H1 (cell line): ENCODE measurements at regions not wholly inside any gene's neighbourhood (a gene's known extent, or its start where the extent isn't known, plus 50 kb on each side); places are given as distances from the start of the nearest gene placed in this dataset.

Experiments used
- CTCF ChIA-PET: fragments of 300-600 bp; sonication (Branson Sonifier 250); formaldehyde crosslinking; loops from one replicate; lab custom pipeline; 2021; ENCODE audit not compliant: partially characterized antibody; lab: Charles Lee
- POLR2A ChIA-PET: fragments of 300-600 bp; sonication (Branson Sonifier 250); formaldehyde crosslinking; loops from one replicate; lab custom pipeline; 2021; ENCODE audit warnings: inconsistent platforms; ENCODE audit not compliant: partially characterized antibody; lab: Charles Lee
- DNase-seq, 2 experiments: peaks; one replicate each; pipeline versions ENCODE4 v3.0.0 to v3.0.0-alpha.2; 2010 to 2022; ENCODE audit warnings: low spot score in 2 of 2, low read depth in 1 of 2, mixed read lengths in 1 of 2
- FAIRE-seq: peaks from 2 replicates; lab custom pipeline; 2011; peaks lifted over from hg19 to GRCh38; lab: Jason Lieb, UNC
- H2AFZ ChIP-seq: 2 replicates; pipeline ENCODE4 v1.8.1; 2012; ENCODE audit warnings: low read length, inconsistent platforms
- H2AK5ac ChIP-seq: 2 replicates; pipeline ENCODE4 v1.6.1; 2013; ENCODE audit warnings: low read depth, low read length
- H2BK120ac ChIP-seq: replicated peaks from 2 replicates; pipeline ENCODE3; 2013; ENCODE audit warnings: low read depth, low read length, inconsistent platforms
- H2BK12ac ChIP-seq: 2 replicates; pipeline ENCODE4 v1.6.1; 2013; ENCODE audit warnings: low read depth, low read length
- H2BK15ac ChIP-seq: 2 replicates; pipeline ENCODE4 v1.6.1; 2013; ENCODE audit warnings: low read length
- H2BK20ac ChIP-seq: 2 replicates; pipeline ENCODE4 v1.6.1; 2013; ENCODE audit warnings: low read length
- H2BK5ac ChIP-seq: 2 replicates; pipeline ENCODE4 v1.6.1; 2013; ENCODE audit warnings: low read depth, low read length
- H3K14ac ChIP-seq: 2 replicates; pipeline ENCODE4 v1.6.1; 2013; ENCODE audit warnings: inconsistent platforms; ENCODE audit not compliant: insufficient read length
- H3K18ac ChIP-seq: 2 replicates; pipeline ENCODE4 v1.6.1; 2013; ENCODE audit warnings: low read length; ENCODE audit errors: extremely low read depth
- H3K23ac ChIP-seq: 2 replicates; pipeline ENCODE4 v1.6.1; 2013; ENCODE audit warnings: inconsistent platforms; ENCODE audit not compliant: insufficient read length
- H3K23me2 ChIP-seq: 2 replicates; pipeline ENCODE4 v1.6.1; 2013; ENCODE audit warnings: low read depth, low read length
- H3K27ac ChIP-seq: 2 replicates; pipeline ENCODE4 v1.6.1; 2011; ENCODE audit warnings: low read depth, low read length, inconsistent platforms
- H3K27me3 ChIP-seq, 4 experiments: replicated peaks in 1 of 4; 1 replicate in 1 of 4; 2 replicates in 3 of 4; pipeline versions ENCODE4 v1.6.1 to v1.8.1; 2011 to 2013; ENCODE audit warnings: low read length in 3 of 4, mild to moderate bottlenecking in 3 of 4, inconsistent platforms in 2 of 4, mixed read lengths in 2 of 4, moderate library complexity in 1 of 4; ENCODE audit not compliant: control insufficient read depth in 3 of 4, insufficient read depth in 3 of 4; ENCODE audit errors: extremely low read depth in 1 of 4
- H3K36me3 ChIP-seq, 4 experiments: 2 replicates each; pipeline versions ENCODE4 v1.6.1 to v1.8.1; 2011 to 2013; ENCODE audit warnings: mild to moderate bottlenecking in 4 of 4, low read length in 3 of 4, moderate library complexity in 2 of 4, control low read depth in 1 of 4, inconsistent platforms in 1 of 4; ENCODE audit not compliant: insufficient read depth in 4 of 4, control insufficient read depth in 2 of 4
- H3K4ac ChIP-seq: replicated peaks from 2 replicates; pipeline ENCODE3; 2013; ENCODE audit warnings: low read length, low read depth, mixed read lengths, inconsistent platforms; ENCODE audit not compliant: insufficient read length
- H3K4me1 ChIP-seq, 4 experiments: replicated peaks in 1 of 4; 1 replicate in 1 of 4; 2 replicates in 3 of 4; pipeline versions ENCODE4 v1.6.1 to v1.8.1; 2011 to 2013; ENCODE audit warnings: low read length in 3 of 4, inconsistent platforms in 2 of 4, mixed read lengths in 1 of 4; ENCODE audit not compliant: insufficient read depth in 4 of 4, control insufficient read depth in 3 of 4
- H3K4me2 ChIP-seq, 2 experiments: 2 replicates each; pipeline versions ENCODE4 v1.6.1 to v1.8.1; 2011 to 2013; ENCODE audit warnings: low read depth in 2 of 2, low read length in 2 of 2, control low read depth in 1 of 2, inconsistent platforms in 1 of 2, mild to moderate bottlenecking in 1 of 2; ENCODE audit not compliant: insufficient read depth in 1 of 2
- H3K4me3 ChIP-seq, 4 experiments: fragments of 200-600, 300-600 bp in 1 of 4; sonication (generic), shearing (Covaris generic), sonication (Bioruptor Twin) in 1 of 4; 2 replicates each; pipeline versions ENCODE4 v1.5.1 to v1.8.1; 2011 to 2016; ENCODE audit warnings: low read length in 4 of 4, low read depth in 3 of 4, control low read depth in 2 of 4, inconsistent platforms in 2 of 4, mild to moderate bottlenecking in 2 of 4, mixed read lengths in 1 of 4, moderate library complexity in 1 of 4; ENCODE audit not compliant: insufficient read depth in 2 of 4; ENCODE audit errors: extremely low read depth in 1 of 4
- H3K56ac ChIP-seq: replicated peaks from 2 replicates; pipeline ENCODE3; 2013; ENCODE audit warnings: low read depth, mild to moderate bottlenecking, mixed read lengths, low read length, inconsistent platforms; ENCODE audit not compliant: insufficient read length
- H3K79me1 ChIP-seq: 2 replicates; pipeline ENCODE4 v1.6.1; 2013; ENCODE audit warnings: low read depth, low read length, control low read depth
- H3K79me2 ChIP-seq, 2 experiments: 2 replicates each; pipeline versions ENCODE4 v1.6.1 to v1.8.1; 2012 to 2013; ENCODE audit warnings: low read length in 2 of 2, mild to moderate bottlenecking in 2 of 2, inconsistent platforms in 1 of 2; ENCODE audit not compliant: insufficient read depth in 2 of 2, control insufficient read depth in 1 of 2
- H3K9ac ChIP-seq, 4 experiments: replicated peaks in 1 of 4; 1 replicate in 1 of 4; 2 replicates in 3 of 4; pipeline versions ENCODE4 v1.6.1 to v1.8.1; 2011 to 2013; ENCODE audit warnings: low read depth in 3 of 4, low read length in 3 of 4, control low read depth in 2 of 4, mild to moderate bottlenecking in 2 of 4, moderate library complexity in 2 of 4, inconsistent platforms in 1 of 4; ENCODE audit errors: extremely low read depth in 1 of 4
- H3K9me3 ChIP-seq, 2 experiments: 2 replicates each; pipeline versions ENCODE4 v1.6.1 to v1.8.1; 2012 to 2013; ENCODE audit warnings: mild to moderate bottlenecking in 2 of 2, moderate library complexity in 2 of 2, control low read depth in 1 of 2, inconsistent platforms in 1 of 2, low read depth in 1 of 2, low read length in 1 of 2, mixed read lengths in 1 of 2; ENCODE audit not compliant: insufficient read depth in 2 of 2
- H4K20me1 ChIP-seq, 2 experiments: replicated peaks in 1 of 2; 2 replicates each; pipeline versions ENCODE3 to v1.8.1; 2011 to 2013; ENCODE audit warnings: inconsistent platforms in 2 of 2, low read length in 2 of 2, mild to moderate bottlenecking in 1 of 2; ENCODE audit not compliant: insufficient read depth in 2 of 2, control insufficient read depth in 1 of 2
- H4K5ac ChIP-seq: 2 replicates; pipeline ENCODE4 v1.6.1; 2013; ENCODE audit warnings: low read length, low read depth, mixed read lengths, inconsistent platforms; ENCODE audit not compliant: insufficient read length
- H4K8ac ChIP-seq: 2 replicates; pipeline ENCODE4 v1.8.0; 2013; ENCODE audit warnings: mild to moderate bottlenecking, moderate library complexity, low read length, inconsistent platforms; ENCODE audit not compliant: insufficient read depth; ENCODE audit errors: extremely low read depth
- H4K91ac ChIP-seq: replicated peaks from 2 replicates; pipeline ENCODE3; 2013; ENCODE audit warnings: low read length, mixed read lengths, inconsistent platforms; ENCODE audit not compliant: insufficient read length
- POU5F1 ChIP-seq: IDR thresholded peaks from 2 replicates; pipeline ENCODE4 v1.6.1; 2011; ENCODE audit warnings: low read depth, mild to moderate bottlenecking, low read length, moderate library complexity
- WGBS, 2 experiments: shearing (Covaris generic) in 1 of 2; methylation state at CpG; one replicate each; pipeline versions ENCODE4 v1.1.6 to v1.1.7; 2013 to 2015; ENCODE audit warnings: low lambda C conversion rate in 2 of 2, mixed read lengths in 2 of 2, inconsistent platforms in 1 of 2, low coverage in 1 of 2, missing lambda C conversion rate in 1 of 2; ENCODE audit not compliant: insufficient replicate concordance in 2 of 2, insufficient coverage in 1 of 2, insufficient read length in 1 of 2; ENCODE audit errors: extremely low coverage in 1 of 2, missing lambda C conversion rate in 1 of 2; 5-methylcytosine and 5-hydroxymethylcytosine counted together

GRCh38 chr13:39269411-39269810, 231.2 kb downstream of the NHLRC3 start:
- no peak for FAIRE-seq
- Histone ChIP-seq H3K36me3 (no peaks in the 10 kb centered on the region), H3K79me1 (no peaks in the 10 kb centered on the region), H3K27ac (no peak overlapping the region), H3K4me3 (no peak overlapping the region), H3K18ac (no peak overlapping the region), H2AK5ac (no peak overlapping the region), H3K23me2 (no peaks in the 10 kb centered on the region), H3K4me2 (no peak overlapping the region), H3K79me2 (no peaks in the 10 kb centered on the region), H3K27me3 (no peaks in the 10 kb centered on the region), H3K4ac (no peak overlapping the region), H2BK5ac (no peak overlapping the region), H2BK20ac (no peak overlapping the region), H3K14ac (no peak overlapping the region), H2BK12ac (no peak overlapping the region), H3K9ac (no peak overlapping the region), H3K9me3 (peaks cover 0 to 3% of the 10 kb centered on the region in 2 experiments; a peak in 1 of 4 replicates), H3K56ac (no peak overlapping the region), H4K91ac (no peak overlapping the region), H4K20me1 (no peaks in the 10 kb centered on the region), H3K23ac (no peak overlapping the region), H2BK15ac (no peak overlapping the region)
- 91% methylated on average over 1 of the region's 1 CpG; no CpG with 5 or more reads in 1 of the 2 experiments for WGBS, 2 experiments
- POLR2A ChIA-PET = interaction anchor here (0.6 kb wide), 1 partner anchor 258 kb away, joined by 3 read pairs; no protein-coding TSS in a partner anchor
- CTCF ChIA-PET = interaction anchor here (0.6 to 1.1 kb wide), 7 partner anchors 8 to 414 kb away, joined by 3 to 6 read pairs (median 3); no protein-coding TSS in a partner anchor
- DNase-seq = no peak
- TF ChIP-seq POU5F1 = no peak
- TF ChIP-seq, all 59 proteins: peak for 0
- no peak overlapping the region for H4K8ac ChIP-seq
- no peaks in the 10 kb centered on the region for H3K4me1 ChIP-seq
- H4K5ac ChIP-seq = no peak overlapping the region
- H2BK120ac ChIP-seq = no peak overlapping the region
- no peak overlapping the region for H2AFZ ChIP-seq
